Sigmoid colon (tissue), 6 donors: ENCODE measurements at regions not wholly inside any gene's neighbourhood (a gene's known extent, or its start where the extent isn't known, plus 50 kb on each side); places are given as distances from the start of the nearest gene placed in this dataset.

Experiments
- DNase-seq: peaks from one replicate; pipeline ENCODE4 v3.0.0-alpha.2; 2019
- H3K27ac ChIP-seq, 4 donors: fragments of 200-600 bp; sonication (generic); one replicate each; pipeline ENCODE4 v1.5.1; 2016 to 2019; ENCODE audit warnings: mild to moderate bottlenecking in 1 of 4
- H3K27me3 ChIP-seq, 3 donors: fragments of 200-600 bp; sonication (generic); one replicate each; pipeline ENCODE4 v1.5.1; 2019; ENCODE audit warnings: mild to moderate bottlenecking in 1 of 3
- H3K36me3 ChIP-seq, 4 donors: fragments of 200-600 bp; sonication (generic); one replicate each; pipeline ENCODE4 v1.5.1; 2016 to 2019
- H3K4me1 ChIP-seq, 4 donors: fragments of 200-600 bp; sonication (generic); one replicate each; pipeline ENCODE4 v1.5.1; 2017 to 2019
- H3K4me3 ChIP-seq, 4 donors: fragments of 200-600 bp; sonication (generic); one replicate each; pipeline ENCODE4 v1.5.1; 2017 to 2019; ENCODE audit warnings: mild to moderate bottlenecking in 2 of 4, moderate library complexity in 1 of 4
- H3K9me3 ChIP-seq, 4 donors: fragments of 200-600 bp in 3 of 4; sonication (generic) in 3 of 4; one replicate each; pipeline versions ENCODE4 v1.5.1 to v1.6.1; 2013 to 2019
- CTCF ChIP-seq, 4 experiments: fragments of 450-650 bp in 3 of 4; fragments of 200-600 bp in 1 of 4; IDR thresholded peaks; one replicate each; pipeline ENCODE4 v1.5.1; 2016 to 2019; ENCODE audit warnings: antibody characterized with exemption in 4 of 4, mild to moderate bottlenecking in 3 of 4, moderate library complexity in 2 of 4
- EP300 ChIP-seq, 4 donors: sonication (generic); formaldehyde crosslinking; IDR thresholded peaks; one replicate each; pipeline ENCODE4 v1.6.1; 2017; ENCODE audit warnings: antibody characterized with exemption in 4 of 4
- POLR2A ChIP-seq, 2 donors: fragments of 450-650 bp; IDR thresholded peaks; one replicate each; pipeline ENCODE4 v1.6.1; 2016; ENCODE audit warnings: antibody characterized with exemption in 2 of 2, mild to moderate bottlenecking in 2 of 2, moderate library complexity in 2 of 2
- POLR2AphosphoS5 ChIP-seq, 4 donors: sonication (generic); formaldehyde crosslinking; IDR thresholded peaks; one replicate each; pipeline ENCODE4 v1.6.1; 2017; ENCODE audit warnings: antibody characterized with exemption in 4 of 4
- whole genome bisulfite sequencing, 2 donors: extraction: QIAGEN DNeasy Blood & Tissue Kit; methylation state at CpG; one replicate each; pipeline ENCODE4 v1.1.7; 2013; 5-methylcytosine and 5-hydroxymethylcytosine counted together
- intact Hi-C: fragments of 100-400 bp; cut with DNase I; formaldehyde crosslinking; loops from one replicate; pipeline ENCODE4 v1.15.1; 2023
- donor health status: healthy with polysubstance abuse.
- donor health status: healthy.

- intact Hi-C loops, result no loop called here
- TF ChIP-seq POLR2AphosphoS5 (IDR thresholded peaks at IDR 0.05), result no peak
- TF ChIP-seq POLR2A (IDR thresholded peaks at IDR 0.05), result no peak
- TF ChIP-seq EP300 (IDR thresholded peaks at IDR 0.05), result no peak
- TF ChIP-seq CTCF (IDR thresholded peaks at IDR 0.05), result no peak
- Histone ChIP-seq H3K4me1 (no peaks in the 10 kb centered on the region), H3K27me3 (no peaks in the 10 kb centered on the region), H3K9me3 (no peaks in the 10 kb centered on the region), H3K4me3 (no peak overlapping the region), H3K36me3 (no peaks in the 10 kb centered on the region), H3K27ac (no peak overlapping the region)
- no peak for DNase-seq
- 27 to 65% methylated on average over 2 of the region's 2 CpGs for WGBS, 2 donors
Observed at GRCh38 chr2:59961746-59962145, 591.7 kb downstream of the BCL11A start.

- Histone ChIP-seq H3K9me3 (no peaks in the 10 kb centered on the region), H3K36me3 (no peaks in the 10 kb centered on the region), H3K27me3 (no peaks in the 10 kb centered on the region), H3K4me3 (no peak overlapping the region), H3K4me1 (no peaks in the 10 kb centered on the region), H3K27ac (no peak overlapping the region)
- intact Hi-C loops, result no loop called here
- WGBS, 2 donors, result 82 to 91% methylated on average over 3 of the region's 3 CpGs
- DNase-seq, result no peak
- TF ChIP-seq EP300 (IDR thresholded peaks at IDR 0.05) (no peak), CTCF (IDR thresholded peaks at IDR 0.05) (no peak), POLR2A (IDR thresholded peaks at IDR 0.05) (no peak), POLR2AphosphoS5 (IDR thresholded peaks at IDR 0.05) (no peak)
Observed at GRCh38 chr2:59959944-59960343, 593.5 kb downstream of the BCL11A start.

- Histone ChIP-seq H3K4me1 (no peaks in the 10 kb centered on the region), H3K27ac (no peak overlapping the region), H3K36me3 (no peaks in the 10 kb centered on the region), H3K27me3 (no peaks in the 10 kb centered on the region), H3K4me3 (no peak overlapping the region), H3K9me3 (no peaks in the 10 kb centered on the region)
- DNase-seq, result no peak
- WGBS, 2 donors, result 79 to 85% methylated on average over 1 of the region's 1 CpG
- no peak for TF ChIP-seq POLR2AphosphoS5 (IDR thresholded peaks at IDR 0.05)
- no peak for TF ChIP-seq EP300 (IDR thresholded peaks at IDR 0.05)
- TF ChIP-seq CTCF (IDR thresholded peaks at IDR 0.05), result no peak
- no peak for TF ChIP-seq POLR2A (IDR thresholded peaks at IDR 0.05)
- intact Hi-C loops, result no loop called here
Observed at GRCh38 chr2:59957504-59957903, 596.0 kb downstream of the BCL11A start.

- H3K36me3 ChIP-seq, result no peaks in the 10 kb centered on the region
- WGBS, 2 donors, result 64 to 89% methylated on average over 4 of the region's 4 CpGs
- intact Hi-C loops, result no loop called here
- no peaks in the 10 kb centered on the region for H3K4me1 ChIP-seq
- TF ChIP-seq EP300 (IDR thresholded peaks at IDR 0.05) (no peak), CTCF (IDR thresholded peaks at IDR 0.05) (no peak), POLR2AphosphoS5 (IDR thresholded peaks at IDR 0.05) (no peak), POLR2A (IDR thresholded peaks at IDR 0.05) (no peak)
- H3K27me3 ChIP-seq, result no peaks in the 10 kb centered on the region
- H3K9me3 ChIP-seq, result no peaks in the 10 kb centered on the region
- H3K27ac ChIP-seq, result no peak overlapping the region
- H3K4me3 ChIP-seq, result no peak overlapping the region
- DNase-seq, result no peak
Observed at GRCh38 chr2:59956981-59957380, 596.5 kb downstream of the BCL11A start.

GRCh38 chr2:59947917-59948541 is 605.4 kb downstream of the BCL11A start:
- Histone ChIP-seq H3K9me3 (no peaks in the 10 kb centered on the region), H3K4me1 (peaks cover 0 to 8% (median 3%) of the 10 kb centered on the region in 4 donors), H3K4me3 (no peak overlapping the region), H3K27ac (no peak overlapping the region), H3K36me3 (no peaks in the 10 kb centered on the region), H3K27me3 (no peaks in the 10 kb centered on the region)
- intact Hi-C loops, result no loop called here
- WGBS, 2 donors, result 15 to 54% methylated on average over 10 of the region's 10 CpGs
- no peak for DNase-seq
- no peak for TF ChIP-seq POLR2AphosphoS5 (IDR thresholded peaks at IDR 0.05)
- TF ChIP-seq POLR2A (IDR thresholded peaks at IDR 0.05), result no peak
- TF ChIP-seq EP300 (IDR thresholded peaks at IDR 0.05), result no peak
- no peak for TF ChIP-seq CTCF (IDR thresholded peaks at IDR 0.05)
